NCI-H2171 treated with DMSO at 0.1 percent for 48 hours (cell line): ENCODE measurements at regions not wholly inside any gene's neighbourhood (a gene's known extent, or its start where the extent isn't known, plus 50 kb on each side); places are given as distances from the start of the nearest gene placed in this dataset.

ENCODE experiments used
- DNase-seq: peaks from one replicate; lab custom pipeline; 2025; lab: John Stamatoyannopoulos, UW

- DNase-seq, result no peak
Measured at GRCh38 chr2:60400462-60401246, 152.8 kb downstream of the BCL11A start.

- no peak for DNase-seq
Measured at GRCh38 chr2:60394463-60394862, 159.0 kb downstream of the BCL11A start.

GRCh38 chr2:60391649-60392375, 161.6 kb downstream of the BCL11A start:
- DNase-seq, result no peak

- no peak for DNase-seq
Measured at GRCh38 chr2:60391230-60391629, 162.2 kb downstream of the BCL11A start.

- no peak for DNase-seq
Measured at GRCh38 chr2:60386436-60386835, 167.0 kb downstream of the BCL11A start.

GRCh38 chr2:60385648-60386047, 167.8 kb downstream of the BCL11A start:
- DNase-seq, result no peak

- DNase-seq, result no peak
Measured at GRCh38 chr2:60383401-60384143, 169.9 kb downstream of the BCL11A start.

GRCh38 chr2:60380411-60380810, 173.0 kb downstream of the BCL11A start:
- no peak for DNase-seq

- no peak for DNase-seq
Measured at GRCh38 chr2:60379684-60380083, 173.8 kb downstream of the BCL11A start.

GRCh38 chr2:60379216-60379615, 174.2 kb downstream of the BCL11A start:
- no peak for DNase-seq

- DNase-seq, result no peak
Measured at GRCh38 chr2:60377825-60378224, 175.6 kb downstream of the BCL11A start.

GRCh38 chr2:60376252-60376651, 177.2 kb downstream of the BCL11A start:
- no peak for DNase-seq

- no peak for DNase-seq
Measured at GRCh38 chr2:60371681-60372080, 181.8 kb downstream of the BCL11A start.

- no peak for DNase-seq
Measured at GRCh38 chr2:60371219-60371618, 182.2 kb downstream of the BCL11A start.

GRCh38 chr2:60370814-60371213, 182.6 kb downstream of the BCL11A start:
- DNase-seq, result no peak

- no peak for DNase-seq
Measured at GRCh38 chr2:60368456-60368855, 185.0 kb downstream of the BCL11A start.

- no peak for DNase-seq
Measured at GRCh38 chr2:60366135-60366712, 187.2 kb downstream of the BCL11A start.

GRCh38 chr2:60365556-60365955, 187.9 kb downstream of the BCL11A start:
- no peak for DNase-seq

- no peak for DNase-seq
Measured at GRCh38 chr2:60364491-60364890, 189.0 kb downstream of the BCL11A start.

GRCh38 chr2:60361498-60361897, 192.0 kb downstream of the BCL11A start:
- DNase-seq, result no peak

GRCh38 chr2:60359569-60359968, 193.9 kb downstream of the BCL11A start:
- DNase-seq, result no peak

- no peak for DNase-seq
Measured at GRCh38 chr2:60358476-60358875, 195.0 kb downstream of the BCL11A start.
